Smooth muscle cell (in vitro differentiated cells): ENCODE measurements at regions not wholly inside any gene's neighbourhood (a gene's known extent, or its start where the extent isn't known, plus 50 kb on each side); places are given as distances from the start of the nearest gene placed in this dataset.

Source experiments
- DNase-seq: peaks from one replicate; lab custom pipeline; 2025; ENCODE audit not compliant: unreplicated experiment; lab: John Stamatoyannopoulos, UW
- H2AFZ ChIP-seq: fragments of 200-600 bp; sonication (generic); 2 replicates; pipeline ENCODE4 v1.6.0; 2016; ENCODE audit warnings: antibody characterized with exemption, low read depth, mild to moderate bottlenecking
- H3F3A ChIP-seq: fragments of 200-600 bp; sonication (generic); 2 replicates; pipeline ENCODE4 v1.6.0; 2017; ENCODE audit warnings: antibody characterized with exemption, low read depth
- H3K27ac ChIP-seq: fragments of 200-600 bp; sonication (generic); 2 replicates; pipeline ENCODE4 v1.5.1; 2016; ENCODE audit warnings: low read depth, mild to moderate bottlenecking
- H3K27me3 ChIP-seq: fragments of 200-600 bp; sonication (generic); 2 replicates; pipeline ENCODE4 v1.6.1; 2016; ENCODE audit warnings: low read depth, mild to moderate bottlenecking
- H3K36me3 ChIP-seq: fragments of 200-600 bp; sonication (generic); 2 replicates; pipeline ENCODE4 v1.5.1; 2016; ENCODE audit warnings: low read depth
- H3K4me1 ChIP-seq: fragments of 200-600 bp; sonication (generic); 2 replicates; pipeline ENCODE4 v1.5.1; 2016; ENCODE audit warnings: low read depth
- H3K4me2 ChIP-seq: fragments of 200-600 bp; sonication (generic); 2 replicates; pipeline ENCODE4 v1.6.0; 2016; ENCODE audit warnings: mild to moderate bottlenecking
- H3K4me3 ChIP-seq: fragments of 200-600 bp; sonication (generic); 2 replicates; pipeline ENCODE4 v1.5.1; 2016; ENCODE audit warnings: mild to moderate bottlenecking
- H3K79me2 ChIP-seq: fragments of 200-600 bp; sonication (generic); 2 replicates; pipeline ENCODE4 v1.6.0; 2016; ENCODE audit warnings: low read depth, mild to moderate bottlenecking
- H3K9ac ChIP-seq: fragments of 200-600 bp; sonication (generic); 2 replicates; pipeline ENCODE4 v1.6.0; 2016; ENCODE audit warnings: low read depth
- H3K9me3 ChIP-seq: fragments of 200-600 bp; sonication (generic); replicated peaks from 2 replicates; pipeline ENCODE4 v1.5.1; 2016; ENCODE audit warnings: low read depth
- H4K20me1 ChIP-seq: fragments of 200-600 bp; sonication (generic); 2 replicates; pipeline ENCODE4 v1.6.0; 2016; ENCODE audit warnings: low read depth
- CTCF ChIP-seq: fragments of 200-600 bp; sonication (generic); IDR thresholded peaks from 2 replicates; pipeline ENCODE4 v1.5.1; 2017; ENCODE audit warnings: borderline replicate concordance, mild to moderate bottlenecking, antibody characterized with exemption; ENCODE audit not compliant: insufficient read depth, poor library complexity, severe bottlenecking
- WGBS: methylation state at CpG from one replicate; pipeline ENCODE4 v1.1.7; 2016; ENCODE audit warnings: low lambda C conversion rate; 5-methylcytosine and 5-hydroxymethylcytosine counted together

GRCh38 chr3:3461317-3461716 lies 281.8 kb upstream of the CRBN start:
- no peak overlapping the region for H3K27ac ChIP-seq
- no peaks in the 10 kb centered on the region for H3K27me3 ChIP-seq
- DNase-seq: no peak
- H3K4me2 ChIP-seq: no peak overlapping the region
- H3K4me3 ChIP-seq: no peak overlapping the region
- H3K9me3 ChIP-seq: no peaks in the 10 kb centered on the region
- 93% methylated on average over 7 of the region's 7 CpGs for WGBS
- no peaks in the 10 kb centered on the region for H3K36me3 ChIP-seq
- no peaks in the 10 kb centered on the region for H3F3A ChIP-seq
- H2AFZ ChIP-seq: no peak overlapping the region
- no peak overlapping the region for H3K9ac ChIP-seq
- H4K20me1 ChIP-seq: no peaks in the 10 kb centered on the region
- TF ChIP-seq CTCF: no peak
- no peaks in the 10 kb centered on the region for H3K79me2 ChIP-seq
- peaks cover 7% of the 10 kb centered on the region for H3K4me1 ChIP-seq

GRCh38 chr3:3448468-3448867 lies 269.0 kb upstream of the CRBN start:
- no peak for DNase-seq
- Histone ChIP-seq H3K4me2 (no peak overlapping the region), H3K4me1 (no peaks in the 10 kb centered on the region), H2AFZ (no peak overlapping the region), H3K27me3 (no peaks in the 10 kb centered on the region), H3K9ac (no peak overlapping the region), H3K9me3 (no peaks in the 10 kb centered on the region), H3F3A (no peaks in the 10 kb centered on the region), H4K20me1 (no peaks in the 10 kb centered on the region), H3K4me3 (no peak overlapping the region), H3K27ac (no peak overlapping the region), H3K36me3 (no peaks in the 10 kb centered on the region), H3K79me2 (no peaks in the 10 kb centered on the region)
- TF ChIP-seq CTCF: no peak
- 95% methylated on average over 2 of the region's 2 CpGs for WGBS

GRCh38 chr3:3447641-3448040 lies 268.1 kb upstream of the CRBN start:
- Histone ChIP-seq H4K20me1 (no peaks in the 10 kb centered on the region), H3K79me2 (no peaks in the 10 kb centered on the region), H3K4me1 (no peaks in the 10 kb centered on the region), H2AFZ (no peak overlapping the region), H3K9me3 (no peaks in the 10 kb centered on the region), H3K27me3 (no peaks in the 10 kb centered on the region), H3K36me3 (no peaks in the 10 kb centered on the region), H3K9ac (no peak overlapping the region), H3K4me3 (no peak overlapping the region), H3K27ac (no peak overlapping the region), H3F3A (no peaks in the 10 kb centered on the region), H3K4me2 (no peak overlapping the region)
- no peak for DNase-seq
- no peak for TF ChIP-seq CTCF
- 66% methylated on average over 2 of the region's 2 CpGs for WGBS

- Histone ChIP-seq H4K20me1 (no peaks in the 10 kb centered on the region), H3K4me2 (no peak overlapping the region), H3K36me3 (no peaks in the 10 kb centered on the region), H3K4me1 (no peaks in the 10 kb centered on the region), H3K4me3 (no peak overlapping the region), H3K79me2 (no peaks in the 10 kb centered on the region), H3K9ac (no peak overlapping the region), H3K27me3 (no peaks in the 10 kb centered on the region), H3K9me3 (no peaks in the 10 kb centered on the region), H2AFZ (no peak overlapping the region), H3F3A (no peaks in the 10 kb centered on the region), H3K27ac (no peak overlapping the region)
- no peak for DNase-seq
- WGBS: 92% methylated on average over 4 of the region's 4 CpGs
- no peak for TF ChIP-seq CTCF
These were observed 266.8 kb upstream of the CRBN start for GRCh38 chr3:3446251-3446650.
